ENCODE measurements at regions not wholly inside any gene's neighbourhood (a gene's known extent, or its start where the extent isn't known, plus 50 kb on each side); places are given as distances from the start of the nearest gene placed in this dataset.
A peak's percentile ranks its signal among the peaks of the same experiment; 100 is the strongest.

GRCh38 chr5:82374637-82375036, 96.5 kb upstream of the RPS23 start:
- no peak for DNase-seq (ENCODE audit: low read depth in 4 of 4, low spot score in 1 of 4)

DNA sequence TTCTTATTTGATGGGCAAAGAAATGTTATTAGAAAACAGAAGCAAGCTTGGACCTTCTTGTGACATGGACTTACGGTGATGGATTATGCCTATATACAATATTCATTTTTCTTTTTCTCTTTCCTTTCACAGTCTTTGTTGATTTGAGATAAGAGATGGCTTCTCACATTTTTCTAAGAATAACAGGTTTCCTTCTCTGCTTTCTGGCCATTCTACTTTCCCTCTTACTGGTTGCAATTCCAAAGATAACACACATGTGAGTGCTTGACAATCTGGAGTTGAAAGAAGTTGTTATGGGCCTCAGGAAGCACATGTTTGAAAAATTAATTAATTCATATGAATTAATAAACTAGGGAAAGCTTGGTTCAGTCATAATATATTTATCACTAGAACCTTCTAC, 89.8 kb upstream of the RPS23 start:
- DNase-seq (ENCODE audit: low read depth in 4 of 4, low spot score in 1 of 4), result no peak

- peak in 2 of 4 experiments; percentile 6 to 37 for DNase-seq (ENCODE audit: low read depth in 4 of 4, low spot score in 1 of 4)
Observed at GRCh38 chr5:82365744-82366228, 87.6 kb upstream of the RPS23 start.

GRCh38 chr5:82365026-82365425, 86.9 kb upstream of the RPS23 start:
- no peak for DNase-seq (ENCODE audit: low read depth in 4 of 4, low spot score in 1 of 4)

- DNase-seq (ENCODE audit: low read depth in 4 of 4, low spot score in 1 of 4), result no peak
Observed at GRCh38 chr5:82364497-82364896, 86.3 kb upstream of the RPS23 start.

DNA sequence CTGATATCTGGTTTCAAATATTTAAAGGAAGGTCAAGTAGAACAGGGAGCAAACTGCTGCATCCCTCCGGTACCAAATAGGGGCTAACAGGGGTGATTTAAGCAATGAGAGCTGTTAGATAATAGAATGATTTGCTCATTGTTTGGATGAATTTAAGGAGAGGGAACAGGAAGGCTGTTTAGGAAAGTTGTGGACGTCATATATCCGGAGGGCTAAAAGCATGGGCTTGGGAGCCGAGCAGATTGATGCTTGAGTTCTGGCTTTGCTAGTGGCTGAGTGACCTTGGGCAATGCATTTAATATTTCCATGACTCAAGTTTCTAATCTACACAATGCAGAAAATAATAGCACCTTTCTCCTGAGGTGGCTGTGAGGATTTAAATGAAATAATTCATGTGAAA, 85.4 kb upstream of the RPS23 start:
- no peak for DNase-seq (ENCODE audit: low read depth in 4 of 4, low spot score in 1 of 4)

DNA sequence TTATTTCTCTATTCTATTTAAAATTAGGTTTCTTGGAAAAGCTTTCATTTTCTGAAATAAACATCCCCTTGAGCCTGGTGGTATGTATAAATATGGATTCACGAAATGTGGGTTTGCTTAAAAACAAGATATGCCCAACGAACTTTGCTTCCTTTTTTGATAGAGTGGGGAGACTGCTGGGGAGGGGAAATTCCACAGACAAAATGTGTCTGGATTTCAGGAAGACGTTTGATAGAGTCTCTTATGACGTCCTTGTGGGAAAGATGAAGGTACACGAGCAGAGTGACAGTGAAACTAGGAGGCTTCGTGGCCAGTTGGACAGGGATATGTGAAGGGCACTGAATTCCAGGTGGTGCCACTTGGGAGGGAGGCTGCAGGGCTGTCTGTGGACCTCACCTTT, 84.5 kb upstream of the RPS23 start:
- no peak for DNase-seq (ENCODE audit: low read depth in 4 of 4, low spot score in 1 of 4)

GRCh38 chr5:82360022-82360421, 81.9 kb upstream of the RPS23 start:
- no peak for DNase-seq (ENCODE audit: low read depth in 4 of 4, low spot score in 1 of 4)

- no peak for DNase-seq (ENCODE audit: low read depth in 4 of 4, low spot score in 1 of 4)
Observed at GRCh38 chr5:82359272-82359671, 81.1 kb upstream of the RPS23 start.

GRCh38 chr5:82358457-82358856, 80.3 kb upstream of the RPS23 start:
- DNase-seq (ENCODE audit: low read depth in 4 of 4, low spot score in 1 of 4), result no peak

DNA sequence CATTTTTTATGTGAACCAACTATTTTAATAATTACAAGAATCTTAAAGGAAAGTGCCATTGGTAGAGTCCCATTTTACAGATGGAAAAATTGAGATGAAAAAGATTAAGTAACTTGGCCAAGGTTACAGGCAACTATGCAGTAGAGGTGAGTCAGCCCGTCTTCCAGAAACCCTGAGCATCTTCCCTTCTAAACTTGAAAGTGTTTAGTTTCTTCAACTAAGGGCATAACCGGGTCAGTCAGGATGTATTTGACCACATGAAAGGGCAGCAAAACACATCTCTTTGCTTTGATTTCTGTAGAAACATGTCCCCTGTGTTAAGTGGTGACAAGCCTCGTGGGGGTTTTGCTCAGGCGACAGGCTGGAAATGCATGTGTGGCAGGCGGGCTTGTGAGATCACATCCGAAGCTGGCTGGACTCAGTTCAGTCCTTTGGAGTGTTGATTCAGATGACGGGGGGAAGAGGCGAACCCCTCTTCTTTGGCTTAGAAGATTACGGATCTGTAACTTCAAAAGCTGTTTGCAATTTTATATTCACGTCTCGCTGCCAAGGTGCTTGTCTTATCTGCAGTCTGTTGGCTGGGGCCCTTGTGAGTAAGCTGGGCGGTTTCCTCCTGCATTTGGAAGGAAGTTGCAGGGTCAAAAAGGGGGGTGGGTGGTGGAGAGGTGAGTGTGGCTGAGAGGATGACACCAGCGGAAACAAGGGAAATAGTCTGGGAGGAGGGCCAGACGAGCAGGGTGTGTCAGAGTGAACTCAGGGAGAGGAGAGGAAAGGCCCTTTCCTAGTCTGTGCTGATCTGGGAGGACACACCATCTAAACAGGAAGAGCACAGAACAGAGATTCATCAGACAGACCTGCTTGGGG, 78.9 kb upstream of the RPS23 start:
- DNase-seq (ENCODE audit: low read depth in 4 of 4, low spot score in 1 of 4), result peak; percentile 21 to 67 (median 38)

GRCh38 chr5:82356021-82356420, 77.9 kb upstream of the RPS23 start:
- no peak for DNase-seq (ENCODE audit: low read depth in 4 of 4, low spot score in 1 of 4)

GRCh38 chr5:82355496-82355895, 77.3 kb upstream of the RPS23 start:
- DNase-seq (ENCODE audit: low read depth in 4 of 4, low spot score in 1 of 4), result no peak

DNA sequence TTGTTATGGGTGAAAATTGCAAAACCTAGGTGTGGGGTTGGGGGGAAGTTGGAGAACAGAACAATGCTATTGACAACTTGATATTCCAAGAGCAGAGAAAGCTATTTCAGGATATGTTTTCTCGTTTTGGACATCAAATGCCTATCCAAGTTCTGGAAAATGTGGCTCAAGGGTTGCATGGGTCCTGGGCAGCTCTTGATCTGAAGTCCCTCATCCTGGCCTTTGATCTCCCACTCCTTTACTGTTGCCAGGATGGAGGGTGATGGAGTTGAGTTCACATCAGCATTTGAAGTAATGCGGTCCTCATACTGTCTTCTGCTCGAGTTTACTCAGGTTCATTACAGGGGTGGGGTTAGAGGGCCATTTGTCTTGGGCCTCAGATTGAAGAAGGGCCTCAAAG, 76.9 kb upstream of the RPS23 start:
- DNase-seq (ENCODE audit: low read depth in 4 of 4, low spot score in 1 of 4), result no peak

DNA sequence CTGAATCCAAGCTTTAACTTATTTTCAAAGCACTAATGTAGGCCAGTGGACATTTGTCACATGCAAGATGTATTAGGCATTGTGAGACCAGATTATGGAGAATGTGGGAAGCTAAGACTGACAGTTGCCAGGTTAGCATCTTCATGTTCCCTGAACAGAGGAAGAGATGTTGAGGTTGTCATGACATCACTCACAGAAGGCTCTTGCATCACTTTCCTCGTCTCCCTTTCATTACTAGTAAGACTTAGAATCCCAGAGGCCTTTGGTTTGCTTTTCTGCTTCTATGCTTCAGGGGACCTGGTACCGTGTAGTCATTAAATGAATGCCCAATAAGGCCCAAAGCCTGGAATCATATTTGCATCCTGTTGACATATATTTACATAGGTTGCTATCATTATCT, 76.4 kb upstream of the RPS23 start:
- DNase-seq (ENCODE audit: low read depth in 4 of 4, low spot score in 1 of 4), result no peak

DNA sequence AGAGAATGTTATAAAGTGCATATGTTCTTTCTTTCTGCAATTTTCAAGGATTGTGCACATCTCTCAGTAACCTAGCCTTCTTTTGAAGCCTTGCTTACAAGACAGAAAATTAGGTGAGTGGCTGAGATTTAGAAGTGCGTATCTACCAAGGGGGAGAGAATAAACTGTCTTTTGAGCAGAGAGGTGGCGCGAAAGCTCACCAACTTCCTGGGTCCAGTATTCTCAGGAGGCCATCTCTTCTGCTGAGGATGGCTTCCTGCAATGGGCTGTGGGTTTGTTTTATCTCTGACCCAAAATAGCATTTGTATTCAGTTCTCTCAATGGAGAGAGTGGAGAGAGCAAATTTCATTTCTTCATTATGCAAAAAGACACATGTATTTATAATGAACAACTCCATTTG, 75.4 kb upstream of the RPS23 start:
- DNase-seq (ENCODE audit: low read depth in 4 of 4, low spot score in 1 of 4), result no peak

- DNase-seq (ENCODE audit: low read depth in 4 of 4, low spot score in 1 of 4), result no peak
Observed at GRCh38 chr5:82352146-82352791, 74.1 kb upstream of the RPS23 start.

- no peak for DNase-seq (ENCODE audit: low read depth in 4 of 4, low spot score in 1 of 4)
Observed at GRCh38 chr5:82351754-82352145, 73.6 kb upstream of the RPS23 start.

DNA sequence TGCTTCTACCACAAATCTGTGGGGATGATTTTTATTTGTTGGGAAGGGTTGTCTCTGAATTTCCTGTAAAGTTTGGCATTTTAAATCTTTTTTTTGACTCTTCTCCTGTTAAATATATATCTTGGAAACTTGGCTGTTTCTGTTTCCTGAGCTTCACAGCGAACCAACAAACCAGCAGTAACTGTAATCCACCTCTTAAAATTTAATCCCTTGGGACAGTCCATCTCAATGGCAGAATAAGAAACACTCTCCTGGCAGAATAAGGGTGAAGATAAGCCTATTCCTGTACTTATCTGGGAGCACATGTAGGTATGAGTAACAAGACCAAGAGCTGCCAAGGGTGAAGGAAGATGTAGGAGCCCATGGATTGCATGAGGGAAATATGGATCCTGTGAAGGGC, 73.1 kb upstream of the RPS23 start:
- no peak for DNase-seq (ENCODE audit: low read depth in 4 of 4, low spot score in 1 of 4)

DNA sequence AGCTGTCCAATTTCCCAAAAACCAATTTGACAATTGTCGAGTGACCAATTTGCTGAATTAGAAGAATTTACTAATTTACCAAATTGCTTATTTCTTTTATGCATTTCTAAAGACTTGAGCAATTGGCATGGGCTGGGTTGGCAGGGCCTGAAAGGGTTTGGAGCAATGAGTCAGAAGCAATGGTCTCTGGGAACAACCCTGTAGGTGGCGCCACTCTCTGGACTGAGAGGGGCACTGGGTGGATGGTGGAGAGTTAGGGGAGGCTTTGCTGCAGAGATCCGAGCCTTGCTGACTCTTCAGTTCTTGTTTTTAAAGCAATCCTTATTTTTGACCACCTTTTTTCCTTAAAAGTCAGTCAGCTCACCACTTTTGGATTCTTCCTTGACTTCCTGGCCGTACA, 71.5 kb upstream of the RPS23 start:
- peak in 1 of 4 experiments; percentile 20 for DNase-seq (ENCODE audit: low read depth in 4 of 4, low spot score in 1 of 4)

DNA sequence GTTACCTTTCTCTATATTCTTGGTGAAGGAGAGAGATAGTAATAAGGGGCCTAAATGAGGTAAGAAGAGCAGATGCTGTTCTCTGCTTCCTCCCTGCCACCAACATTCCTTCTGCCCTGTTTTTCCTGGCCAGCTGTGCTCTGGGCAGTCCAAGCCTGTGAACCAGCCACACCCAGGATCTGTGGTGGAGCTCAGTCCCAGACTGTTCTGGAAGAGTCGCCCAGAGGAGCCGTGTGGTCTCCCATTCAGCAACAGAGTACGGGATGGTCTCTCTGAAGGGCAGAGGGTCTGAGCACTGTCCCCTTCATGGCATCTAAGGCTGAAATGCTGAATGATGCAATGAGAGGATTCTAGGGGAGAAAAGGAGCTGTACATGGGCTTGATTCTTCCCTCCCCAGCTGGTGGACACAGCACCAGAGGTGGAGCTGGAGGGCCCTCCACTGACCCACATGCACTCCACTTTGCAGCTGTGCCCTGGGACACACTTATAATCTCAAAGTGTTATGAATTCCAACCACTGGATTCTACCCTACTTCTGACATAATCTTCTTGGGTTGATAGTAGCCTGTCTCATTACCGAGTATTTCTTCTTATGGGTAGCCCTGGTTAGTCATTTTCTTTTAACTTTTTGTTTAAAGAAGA, 70.8 kb upstream of the RPS23 start:
- no peak for DNase-seq (ENCODE audit: low read depth in 4 of 4, low spot score in 1 of 4)

DNA sequence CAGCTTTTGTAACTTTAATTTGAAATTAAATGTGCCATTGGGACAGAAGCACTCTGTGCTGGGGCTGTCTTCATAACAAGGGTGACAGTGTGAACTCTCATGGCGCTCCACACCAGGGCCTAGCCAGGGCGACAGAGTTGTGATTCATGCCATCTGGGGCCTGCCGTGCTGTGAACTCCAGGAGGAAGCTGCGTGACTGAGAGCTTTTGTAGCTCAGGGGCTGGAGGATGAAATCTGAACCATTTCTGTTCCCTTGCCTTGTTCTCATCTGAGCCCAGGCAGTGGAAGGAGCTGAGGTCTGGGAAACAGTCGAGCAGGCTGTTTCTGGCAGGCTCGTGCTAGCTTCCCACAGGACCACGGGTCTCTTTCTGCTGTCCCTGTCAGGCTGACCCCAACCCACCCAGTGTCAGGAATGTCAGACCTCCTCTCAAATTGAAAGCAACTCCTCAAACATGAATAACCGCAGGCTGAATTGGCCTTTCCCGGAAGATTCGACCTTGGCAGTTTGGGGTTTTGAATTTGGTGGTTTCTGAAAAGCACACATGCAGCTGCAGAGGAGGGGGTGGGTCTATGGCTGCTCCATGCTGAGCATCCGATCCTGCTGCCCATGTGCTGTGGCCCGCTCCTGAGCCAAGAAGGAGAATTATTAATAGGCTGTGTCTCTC, 69.2 kb upstream of the RPS23 start:
- DNase-seq (ENCODE audit: low read depth in 4 of 4, low spot score in 1 of 4), result no peak

All from stimulated activated CD4-positive, alpha-beta T cell treated with anti-CD3 and anti-CD28 coated beads, Interleukin-1b, Interleukin-23, amount 100 ng/mL, for 24 hours (primary cell).